ENCODE measurements at regions not wholly inside any gene's neighbourhood (a gene's known extent, or its start where the extent isn't known, plus 50 kb on each side); places are given as distances from the start of the nearest gene placed in this dataset.

DNA sequence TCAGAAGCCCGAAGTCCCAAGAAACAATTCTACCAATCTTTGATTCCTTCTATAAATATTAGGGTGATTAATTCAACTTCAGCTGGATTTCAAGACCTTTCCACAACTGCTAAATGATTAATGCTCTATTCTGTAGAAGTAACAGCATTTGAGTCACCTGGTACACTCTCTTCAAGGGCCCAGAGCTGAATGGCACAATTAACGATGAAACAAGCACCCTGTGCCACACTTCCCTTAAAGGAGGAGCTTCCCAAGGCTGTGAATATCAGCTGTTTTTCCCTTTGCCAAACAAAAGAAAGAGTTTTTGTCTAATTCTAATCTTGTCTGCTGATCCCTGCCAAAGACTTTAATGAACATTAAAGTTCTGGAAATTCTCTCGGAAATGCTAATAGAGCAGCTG lies 56.0 kb downstream of the BOD1L2 start:
- no peak for TF ChIP-seq ZNF565 (CRISPR knock-in tag; conservative IDR thresholded peaks at IDR 0.05; ENCODE audit: low read depth)
- TF ChIP-seq TCF4 (CRISPR knock-in tag; IDR thresholded peaks at IDR 0.05; ENCODE audit: borderline replicate concordance): no peak
- no peak for TF ChIP-seq ZFP3 (CRISPR knock-in tag; IDR thresholded peaks at IDR 0.05)
- TF ChIP-seq CSDC2 (CRISPR knock-in tag; IDR thresholded peaks at IDR 0.05): no peak
- no peak for TF ChIP-seq TOX (CRISPR knock-in tag; IDR thresholded peaks at IDR 0.05; ENCODE audit: borderline replicate concordance)
- no peak for TF ChIP-seq ZC3H10 (CRISPR knock-in tag; IDR thresholded peaks at IDR 0.05)
- no peak for TF ChIP-seq ZNF8 (CRISPR knock-in tag; IDR thresholded peaks at IDR 0.05)
- TF ChIP-seq GLIS3 (CRISPR knock-in tag; IDR thresholded peaks at IDR 0.05): no peak
- no peak for TF ChIP-seq ARNTL (CRISPR knock-in tag; IDR thresholded peaks at IDR 0.05; ENCODE audit: borderline replicate concordance, low read depth)
- TF ChIP-seq, protein P1, sequence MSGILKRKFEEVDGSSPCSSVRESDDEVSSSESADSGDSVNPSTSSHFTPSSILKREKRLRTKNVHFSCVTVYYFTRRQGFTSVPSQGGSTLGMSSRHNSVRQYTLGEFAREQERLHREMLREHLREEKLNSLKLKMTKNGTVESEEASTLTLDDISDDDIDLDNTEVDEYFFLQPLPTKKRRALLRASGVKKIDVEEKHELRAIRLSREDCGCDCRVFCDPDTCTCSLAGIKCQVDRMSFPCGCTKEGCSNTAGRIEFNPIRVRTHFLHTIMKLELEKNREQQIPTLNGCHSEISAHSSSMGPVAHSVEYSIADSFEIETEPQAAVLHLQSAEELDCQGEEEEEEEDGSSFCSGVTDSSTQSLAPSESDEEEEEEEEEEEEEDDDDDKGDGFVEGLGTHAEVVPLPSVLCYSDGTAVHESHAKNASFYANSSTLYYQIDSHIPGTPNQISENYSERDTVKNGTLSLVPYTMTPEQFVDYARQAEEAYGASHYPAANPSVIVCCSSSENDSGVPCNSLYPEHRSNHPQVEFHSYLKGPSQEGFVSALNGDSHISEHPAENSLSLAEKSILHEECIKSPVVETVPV (CRISPR knock-in tag; IDR thresholded peaks at IDR 0.05): no peak
- no peak for ATAC-seq

DNA sequence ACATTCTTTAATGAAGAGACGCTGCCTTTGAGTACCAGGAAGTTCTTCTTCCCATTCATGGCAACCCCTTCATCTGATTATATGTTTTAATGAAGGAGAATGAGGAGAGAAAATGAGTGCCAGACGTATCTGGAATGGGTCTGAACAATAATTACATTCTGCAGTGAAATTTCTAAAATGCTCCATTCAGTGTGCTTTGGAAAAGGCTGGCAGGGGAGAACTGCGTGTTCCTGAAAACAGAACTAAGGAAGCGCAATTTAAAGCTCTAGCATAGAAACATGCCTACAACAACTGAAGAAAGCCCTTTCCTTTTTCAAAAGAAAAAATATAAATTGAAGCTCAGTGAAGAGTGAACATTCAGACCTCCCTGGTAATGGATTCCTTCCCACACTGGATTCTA lies 58.8 kb downstream of the BOD1L2 start:
- TF ChIP-seq ISL1 (CRISPR knock-in tag; IDR thresholded peaks at IDR 0.05) (no peak), ZFP3 (CRISPR knock-in tag; IDR thresholded peaks at IDR 0.05) (no peak), ZNF565 (CRISPR knock-in tag; conservative IDR thresholded peaks at IDR 0.05; ENCODE audit: low read depth) (no peak), OSR1 (CRISPR knock-in tag; IDR thresholded peaks at IDR 0.05) (no peak), PPARA (CRISPR knock-in tag; IDR thresholded peaks at IDR 0.05; ENCODE audit: borderline replicate concordance) (no peak), ZFP30 (CRISPR knock-in tag; IDR thresholded peaks at IDR 0.05) (no peak), ZNF70 (CRISPR knock-in tag; IDR thresholded peaks at IDR 0.05) (no peak), TOX (CRISPR knock-in tag; IDR thresholded peaks at IDR 0.05; ENCODE audit: borderline replicate concordance) (no peak), BACH2 (CRISPR knock-in tag; IDR thresholded peaks at IDR 0.05; ENCODE audit: borderline replicate concordance) (no peak), RARB (CRISPR knock-in tag; IDR thresholded peaks at IDR 0.05) (no peak)
- TF ChIP-seq, protein P2, sequence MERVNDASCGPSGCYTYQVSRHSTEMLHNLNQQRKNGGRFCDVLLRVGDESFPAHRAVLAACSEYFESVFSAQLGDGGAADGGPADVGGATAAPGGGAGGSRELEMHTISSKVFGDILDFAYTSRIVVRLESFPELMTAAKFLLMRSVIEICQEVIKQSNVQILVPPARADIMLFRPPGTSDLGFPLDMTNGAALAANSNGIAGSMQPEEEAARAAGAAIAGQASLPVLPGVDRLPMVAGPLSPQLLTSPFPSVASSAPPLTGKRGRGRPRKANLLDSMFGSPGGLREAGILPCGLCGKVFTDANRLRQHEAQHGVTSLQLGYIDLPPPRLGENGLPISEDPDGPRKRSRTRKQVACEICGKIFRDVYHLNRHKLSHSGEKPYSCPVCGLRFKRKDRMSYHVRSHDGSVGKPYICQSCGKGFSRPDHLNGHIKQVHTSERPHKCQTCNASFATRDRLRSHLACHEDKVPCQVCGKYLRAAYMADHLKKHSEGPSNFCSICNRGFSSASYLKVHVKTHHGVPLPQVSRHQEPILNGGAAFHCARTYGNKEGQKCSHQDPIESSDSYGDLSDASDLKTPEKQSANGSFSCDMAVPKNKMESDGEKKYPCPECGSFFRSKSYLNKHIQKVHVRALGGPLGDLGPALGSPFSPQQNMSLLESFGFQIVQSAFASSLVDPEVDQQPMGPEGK (CRISPR knock-in tag; IDR thresholded peaks at IDR 0.05; ENCODE audit: borderline replicate concordance): no peak
- ATAC-seq: no peak

DNA sequence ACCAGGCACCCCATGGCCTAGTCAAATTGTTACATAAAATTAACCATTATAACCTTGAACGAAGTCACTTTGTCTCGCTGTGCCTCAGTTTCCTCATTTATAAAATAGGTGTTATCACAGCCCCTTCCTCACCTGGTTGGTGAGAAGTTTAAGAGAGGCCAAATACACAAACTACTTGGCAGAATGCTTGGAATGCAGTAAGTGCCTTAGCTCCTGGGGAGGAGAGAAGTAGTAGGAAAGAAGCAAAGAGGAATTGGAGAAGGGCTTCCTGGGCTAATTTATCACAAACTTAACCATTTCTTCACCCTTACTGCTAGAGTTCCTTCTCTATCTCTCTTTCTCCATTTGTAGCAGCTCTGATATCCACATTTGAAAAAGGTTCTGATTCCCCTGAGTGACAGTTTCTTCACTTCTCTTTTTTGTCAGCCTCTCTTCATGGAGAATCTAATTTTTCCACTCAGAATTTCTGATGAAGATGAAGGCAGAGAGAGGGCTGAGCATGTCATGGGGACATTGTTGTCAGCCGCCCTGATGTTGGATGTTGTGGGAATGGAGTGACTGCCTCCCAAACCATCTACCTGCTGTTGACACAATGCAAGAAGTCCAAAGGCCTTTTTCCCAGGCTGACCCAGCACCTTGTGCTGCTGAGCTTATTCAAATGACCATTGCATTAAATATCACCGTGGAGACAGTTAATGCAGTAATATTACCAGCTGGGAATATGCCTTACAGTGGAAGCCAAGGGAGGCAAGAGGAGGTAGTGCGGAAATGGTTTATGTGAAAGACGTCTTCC lies 60.4 kb downstream of the BOD1L2 start:
- TF ChIP-seq CSDC2 (CRISPR knock-in tag; IDR thresholded peaks at IDR 0.05) (no peak), ISL1 (CRISPR knock-in tag; IDR thresholded peaks at IDR 0.05) (no peak), ZNF8 (CRISPR knock-in tag; IDR thresholded peaks at IDR 0.05) (no peak), ZFP30 (CRISPR knock-in tag; IDR thresholded peaks at IDR 0.05) (no peak)
- TF ChIP-seq, protein P1 (CRISPR knock-in tag; IDR thresholded peaks at IDR 0.05): no peak
- ATAC-seq: no peak

DNA sequence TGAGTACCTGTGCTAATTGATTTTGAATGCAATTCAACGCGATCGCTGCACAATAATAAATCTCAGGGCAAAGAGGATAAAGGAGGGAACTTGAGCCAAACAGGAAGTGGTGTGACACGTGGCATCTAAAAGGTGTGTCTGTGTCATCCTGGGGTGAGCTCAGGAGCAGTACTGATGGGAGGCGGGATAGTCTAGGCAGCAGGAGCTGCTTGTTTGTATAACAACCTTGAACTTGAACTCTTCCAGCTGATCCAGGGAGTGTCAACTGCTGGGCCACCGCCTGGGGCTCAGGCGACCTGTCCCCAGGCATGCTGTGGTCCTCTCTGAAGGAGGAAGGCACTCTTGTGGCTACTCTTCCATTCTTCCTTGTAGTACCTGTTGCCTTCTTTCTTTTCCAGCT lies 61.2 kb downstream of the BOD1L2 start:
- TF ChIP-seq ZFP3 (CRISPR knock-in tag; IDR thresholded peaks at IDR 0.05) (no peak), SNAI2 (CRISPR knock-in tag; IDR thresholded peaks at IDR 0.05) (no peak), CSDC2 (CRISPR knock-in tag; IDR thresholded peaks at IDR 0.05) (no peak), BACH2 (CRISPR knock-in tag; IDR thresholded peaks at IDR 0.05; ENCODE audit: borderline replicate concordance) (no peak), ZNF70 (CRISPR knock-in tag; IDR thresholded peaks at IDR 0.05) (no peak), ZNF8 (CRISPR knock-in tag; IDR thresholded peaks at IDR 0.05) (no peak), ZFP30 (CRISPR knock-in tag; IDR thresholded peaks at IDR 0.05) (no peak)
- TF ChIP-seq, protein P1 (CRISPR knock-in tag; IDR thresholded peaks at IDR 0.05): no peak
- TF ChIP-seq, protein P3, sequence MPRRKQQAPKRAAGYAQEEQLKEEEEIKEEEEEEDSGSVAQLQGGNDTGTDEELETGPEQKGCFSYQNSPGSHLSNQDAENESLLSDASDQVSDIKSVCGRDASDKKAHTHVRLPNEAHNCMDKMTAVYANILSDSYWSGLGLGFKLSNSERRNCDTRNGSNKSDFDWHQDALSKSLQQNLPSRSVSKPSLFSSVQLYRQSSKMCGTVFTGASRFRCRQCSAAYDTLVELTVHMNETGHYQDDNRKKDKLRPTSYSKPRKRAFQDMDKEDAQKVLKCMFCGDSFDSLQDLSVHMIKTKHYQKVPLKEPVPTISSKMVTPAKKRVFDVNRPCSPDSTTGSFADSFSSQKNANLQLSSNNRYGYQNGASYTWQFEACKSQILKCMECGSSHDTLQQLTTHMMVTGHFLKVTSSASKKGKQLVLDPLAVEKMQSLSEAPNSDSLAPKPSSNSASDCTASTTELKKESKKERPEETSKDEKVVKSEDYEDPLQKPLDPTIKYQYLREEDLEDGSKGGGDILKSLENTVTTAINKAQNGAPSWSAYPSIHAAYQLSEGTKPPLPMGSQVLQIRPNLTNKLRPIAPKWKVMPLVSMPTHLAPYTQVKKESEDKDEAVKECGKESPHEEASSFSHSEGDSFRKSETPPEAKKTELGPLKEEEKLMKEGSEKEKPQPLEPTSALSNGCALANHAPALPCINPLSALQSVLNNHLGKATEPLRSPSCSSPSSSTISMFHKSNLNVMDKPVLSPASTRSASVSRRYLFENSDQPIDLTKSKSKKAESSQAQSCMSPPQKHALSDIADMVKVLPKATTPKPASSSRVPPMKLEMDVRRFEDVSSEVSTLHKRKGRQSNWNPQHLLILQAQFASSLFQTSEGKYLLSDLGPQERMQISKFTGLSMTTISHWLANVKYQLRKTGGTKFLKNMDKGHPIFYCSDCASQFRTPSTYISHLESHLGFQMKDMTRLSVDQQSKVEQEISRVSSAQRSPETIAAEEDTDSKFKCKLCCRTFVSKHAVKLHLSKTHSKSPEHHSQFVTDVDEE (CRISPR knock-in tag; IDR thresholded peaks at IDR 0.05): no peak
- ATAC-seq: no peak

Measured in SK-N-SH treated with all-trans-retinoic acid at 6 μM for 48 hours (cell line).